ENCODE measurements at regions not wholly inside any gene's neighbourhood (a gene's known extent, or its start where the extent isn't known, plus 50 kb on each side); places are given as distances from the start of the nearest gene placed in this dataset.
A peak's percentile ranks its signal among the peaks of the same experiment; 100 is the strongest.

- TF ChIP-seq CTCF (IDR thresholded peaks at IDR 0.05): no peak
- ATAC-seq: no peak
- peaks cover 3 to 15% of the 10 kb centered on the region in 2 donors for H3K4me1 ChIP-seq
These were observed 70.0 kb upstream of the TAF1B start for GRCh38 chr2:9772999-9773902.

GRCh38 chr2:9773903-9774239, 69.4 kb upstream of the TAF1B start:
- no peaks in the 10 kb centered on the region for H3K36me3 ChIP-seq
- no peak for TF ChIP-seq CTCF (IDR thresholded peaks at IDR 0.05)
- no peak overlapping the region for H3K27ac ChIP-seq

More at GRCh38 chr2:9772999-9773902, 70.0 kb upstream of the TAF1B start:
- DNase-seq: peak in 1 of 4 donors; percentile 72
- intact Hi-C loops (cut with DNase I): no loop called here
- Histone ChIP-seq H3K9me3 (no peaks in the 10 kb centered on the region), H3K4me3 (no peak overlapping the region), H3K36me3 (no peaks in the 10 kb centered on the region), H3K27me3 (no peaks in the 10 kb centered on the region), H3K27ac (no peak overlapping the region)

GRCh38 chr2:9774266-9774665, 69.0 kb upstream of the TAF1B start:
- no peak overlapping the region for H3K27ac ChIP-seq
- H3K4me1 ChIP-seq: peaks cover 3 to 15% of the 10 kb centered on the region in 2 donors
- ATAC-seq (no peak), DNase-seq (no peak)
- no peaks in the 10 kb centered on the region for H3K9me3 ChIP-seq
- TF ChIP-seq CTCF (IDR thresholded peaks at IDR 0.05): no peak
- intact Hi-C loops (cut with DNase I): no loop called here
- H3K27me3 ChIP-seq: no peaks in the 10 kb centered on the region
- no peaks in the 10 kb centered on the region for H3K36me3 ChIP-seq
- H3K4me3 ChIP-seq: no peak overlapping the region

More at GRCh38 chr2:9773903-9774239, 69.4 kb upstream of the TAF1B start:
- H3K4me1 ChIP-seq: peaks cover 3 to 15% of the 10 kb centered on the region in 2 donors
- H3K4me3 ChIP-seq: no peak overlapping the region
- ATAC-seq (no peak), DNase-seq (no peak)
- intact Hi-C loops (cut with DNase I): no loop called here
- H3K9me3 ChIP-seq: no peaks in the 10 kb centered on the region
- no peaks in the 10 kb centered on the region for H3K27me3 ChIP-seq

- no peak overlapping the region for H3K27ac ChIP-seq
- no peaks in the 10 kb centered on the region for H3K36me3 ChIP-seq
- no peak for TF ChIP-seq CTCF (IDR thresholded peaks at IDR 0.05)
- no peak overlapping the region for H3K4me3 ChIP-seq
- ATAC-seq: no peak
- no peaks in the 10 kb centered on the region for H3K9me3 ChIP-seq
- H3K4me1 ChIP-seq: peaks cover 0 to 13% of the 10 kb centered on the region in 2 donors
- H3K27me3 ChIP-seq: no peaks in the 10 kb centered on the region
- intact Hi-C loops (cut with DNase I): no loop called here
- DNase-seq: no peak
These were observed 67.9 kb upstream of the TAF1B start for GRCh38 chr2:9775351-9775750.

- DNase-seq: no peak
- no peak for TF ChIP-seq CTCF (IDR thresholded peaks at IDR 0.05)
- Histone ChIP-seq H3K4me3 (no peak overlapping the region), H3K27ac (no peak overlapping the region), H3K4me1 (peaks cover 0 to 5% of the 10 kb centered on the region in 2 donors), H3K27me3 (no peaks in the 10 kb centered on the region), H3K36me3 (no peaks in the 10 kb centered on the region), H3K9me3 (no peaks in the 10 kb centered on the region)
- intact Hi-C loops (cut with DNase I): no loop called here
- ATAC-seq: no peak
These were observed 67.1 kb upstream of the TAF1B start for GRCh38 chr2:9775999-9776712.

Data from left lung (tissue), 4 donors.